Peyer's patch (tissue), 4 donors: ENCODE measurements at regions not wholly inside any gene's neighbourhood (a gene's known extent, or its start where the extent isn't known, plus 50 kb on each side); places are given as distances from the start of the nearest gene placed in this dataset.

Source experiments
- DNase-seq, 3 donors: peaks; one replicate each; pipeline ENCODE4 v3.0.0-alpha.2; 2017 to 2019
- H3K27ac ChIP-seq, 4 donors: fragments of 200-600 bp; sonication (generic); one replicate each; pipeline ENCODE4 v1.5.1; 2016 to 2019
- H3K27me3 ChIP-seq, 2 donors: fragments of 200-600 bp; sonication (generic); one replicate each; pipeline ENCODE4 v1.5.1; 2019
- H3K36me3 ChIP-seq, 3 donors: fragments of 200-600 bp; sonication (generic); one replicate each; pipeline ENCODE4 v1.5.1; 2016 to 2019
- H3K4me1 ChIP-seq, 4 donors: fragments of 200-600 bp; sonication (generic); one replicate each; pipeline ENCODE4 v1.5.1; 2016 to 2019
- H3K4me3 ChIP-seq, 4 donors: fragments of 200-600 bp; sonication (generic); 1 replicate in 3 of 4; 2 replicates in 1 of 4; pipeline ENCODE4 v1.5.1; 2016 to 2019; ENCODE audit warnings: mild to moderate bottlenecking in 1 of 4
- H3K9me3 ChIP-seq, 4 donors: fragments of 200-600 bp; sonication (generic); one replicate each; pipeline ENCODE4 v1.5.1; 2016 to 2019; ENCODE audit warnings: mild to moderate bottlenecking in 1 of 4
- CTCF ChIP-seq, 6 experiments: fragments of 450-650 bp in 4 of 6; fragments of 200-600 bp in 2 of 6; sonication (generic) in 1 of 6; IDR thresholded peaks; one replicate each; pipeline ENCODE4 v1.5.1; 2017 to 2019; ENCODE audit warnings: antibody characterized with exemption in 6 of 6, mild to moderate bottlenecking in 3 of 6, moderate library complexity in 1 of 6
- POLR2A ChIP-seq, 2 donors: fragments of 450-650 bp; IDR thresholded peaks; one replicate each; pipeline ENCODE4 v1.5.1; 2017; ENCODE audit warnings: antibody characterized with exemption in 2 of 2, mild to moderate bottlenecking in 2 of 2, moderate library complexity in 2 of 2

GRCh38 chr20:40519918-40520317, 169.1 kb downstream of the MAFB start:
- Histone ChIP-seq H3K36me3 (no peaks in the 10 kb centered on the region), H3K4me1 (no peaks in the 10 kb centered on the region), H3K9me3 (peaks cover 0 to 5% (median 0%) of the 10 kb centered on the region in 4 donors), H3K27ac (no peak overlapping the region), H3K4me3 (no peak overlapping the region), H3K27me3 (no peaks in the 10 kb centered on the region)
- TF ChIP-seq POLR2A (IDR thresholded peaks at IDR 0.05), result no peak
- DNase-seq, result no peak

DNA sequence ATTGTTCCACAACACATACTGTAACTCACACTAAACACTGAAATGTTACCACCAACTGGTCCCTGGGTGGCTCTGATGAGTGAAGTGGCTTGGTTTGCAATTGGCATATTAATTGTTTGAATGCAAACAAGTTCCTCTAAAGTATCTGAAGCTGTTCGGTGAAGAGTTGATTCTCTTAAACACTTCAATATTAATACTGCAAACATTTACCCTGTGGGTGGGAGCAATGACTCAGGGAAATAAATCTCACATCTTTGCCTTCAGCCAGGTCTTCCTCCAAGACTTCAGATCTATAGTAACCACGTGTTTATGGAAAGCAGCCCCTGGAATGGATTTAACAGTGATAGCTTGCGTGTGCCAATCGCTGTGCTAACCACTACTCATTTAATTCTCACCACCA, 176.0 kb downstream of the MAFB start:
- Histone ChIP-seq H3K27ac (no peak overlapping the region), H3K36me3 (no peaks in the 10 kb centered on the region), H3K9me3 (no peaks in the 10 kb centered on the region), H3K4me3 (no peak overlapping the region), H3K27me3 (no peaks in the 10 kb centered on the region), H3K4me1 (no peaks in the 10 kb centered on the region)
- no peak for TF ChIP-seq POLR2A (IDR thresholded peaks at IDR 0.05)
- no peak for TF ChIP-seq CTCF (IDR thresholded peaks at IDR 0.05)
- no peak for DNase-seq

DNA sequence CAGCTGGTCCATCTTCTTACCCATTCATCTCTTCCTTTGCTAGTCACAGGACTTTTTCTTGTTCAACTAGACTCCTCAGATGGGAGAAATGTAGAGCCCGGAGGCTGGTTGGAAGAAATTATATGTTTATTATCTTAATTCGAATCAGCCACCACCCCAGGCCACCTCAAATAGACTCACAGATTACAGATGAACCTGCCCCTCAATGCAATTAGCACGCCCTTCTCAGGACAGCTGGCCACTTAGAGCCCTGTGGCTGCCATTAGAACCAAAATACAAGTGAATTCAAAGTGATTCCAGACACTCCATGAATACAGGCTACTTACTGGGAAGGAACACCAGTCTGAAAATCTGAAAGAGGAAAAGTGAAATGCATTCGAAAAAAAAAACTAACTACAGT, 176.4 kb downstream of the MAFB start:
- no peak for TF ChIP-seq POLR2A (IDR thresholded peaks at IDR 0.05)
- TF ChIP-seq CTCF (IDR thresholded peaks at IDR 0.05), result no peak
- Histone ChIP-seq H3K27me3 (no peaks in the 10 kb centered on the region), H3K4me1 (no peaks in the 10 kb centered on the region), H3K27ac (no peak overlapping the region), H3K36me3 (no peaks in the 10 kb centered on the region), H3K9me3 (no peaks in the 10 kb centered on the region), H3K4me3 (no peak overlapping the region)
- no peak for DNase-seq

DNA sequence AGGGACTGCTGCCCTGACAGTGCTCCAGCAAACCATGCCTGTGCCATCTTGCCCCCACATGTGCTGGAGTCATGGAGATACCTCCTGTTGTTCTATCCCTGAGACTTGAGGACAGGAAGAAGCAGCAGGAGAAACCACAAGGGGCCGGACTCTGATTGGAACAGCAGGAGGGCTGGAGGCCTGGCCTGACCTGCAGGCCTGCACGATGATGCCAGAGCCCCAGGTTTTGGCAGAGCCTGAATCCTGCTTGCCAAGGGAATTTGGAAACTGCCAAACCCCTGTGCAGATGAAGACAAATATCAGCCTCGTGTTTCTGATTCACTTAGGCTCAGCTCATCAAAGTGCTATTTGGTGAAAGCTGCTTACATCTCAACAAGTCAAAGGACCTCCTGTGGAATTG, 177.6 kb downstream of the MAFB start:
- peak in 1 of 3 donors; percentile 47 for DNase-seq

DNA sequence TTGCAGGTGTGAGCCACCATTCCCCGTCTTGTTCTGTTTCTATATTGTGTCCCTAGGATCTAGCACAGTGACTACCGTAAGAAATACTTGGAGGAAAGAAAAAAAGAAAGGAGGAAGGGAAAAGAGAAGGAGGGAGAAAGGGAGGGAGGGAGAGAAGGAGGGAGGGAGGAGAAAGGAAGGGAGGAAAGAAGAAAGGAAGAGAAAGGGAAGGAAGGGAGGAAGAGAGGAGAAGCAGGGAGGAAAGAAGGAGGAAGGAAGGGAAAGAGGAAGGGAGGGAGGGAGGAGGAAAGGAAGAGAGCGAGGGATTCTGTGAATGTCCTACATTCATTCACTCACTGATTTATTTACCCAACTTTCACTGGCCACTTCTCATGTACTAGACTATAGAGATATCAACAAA, 178.4 kb downstream of the MAFB start:
- Histone ChIP-seq H3K36me3 (no peaks in the 10 kb centered on the region), H3K4me3 (no peak overlapping the region), H3K4me1 (no peaks in the 10 kb centered on the region), H3K27ac (no peak overlapping the region), H3K27me3 (no peaks in the 10 kb centered on the region), H3K9me3 (no peaks in the 10 kb centered on the region)
- TF ChIP-seq POLR2A (IDR thresholded peaks at IDR 0.05) (no peak), CTCF (IDR thresholded peaks at IDR 0.05) (no peak)
- DNase-seq, result no peak

More for the DNA sequence above, 177.6 kb downstream of the MAFB start:
- Histone ChIP-seq H3K9me3 (no peaks in the 10 kb centered on the region), H3K4me3 (no peak overlapping the region), H3K4me1 (no peaks in the 10 kb centered on the region), H3K36me3 (no peaks in the 10 kb centered on the region), H3K27ac (no peak overlapping the region), H3K27me3 (no peaks in the 10 kb centered on the region)
- TF ChIP-seq POLR2A (IDR thresholded peaks at IDR 0.05) (no peak), CTCF (IDR thresholded peaks at IDR 0.05) (no peak)

DNA sequence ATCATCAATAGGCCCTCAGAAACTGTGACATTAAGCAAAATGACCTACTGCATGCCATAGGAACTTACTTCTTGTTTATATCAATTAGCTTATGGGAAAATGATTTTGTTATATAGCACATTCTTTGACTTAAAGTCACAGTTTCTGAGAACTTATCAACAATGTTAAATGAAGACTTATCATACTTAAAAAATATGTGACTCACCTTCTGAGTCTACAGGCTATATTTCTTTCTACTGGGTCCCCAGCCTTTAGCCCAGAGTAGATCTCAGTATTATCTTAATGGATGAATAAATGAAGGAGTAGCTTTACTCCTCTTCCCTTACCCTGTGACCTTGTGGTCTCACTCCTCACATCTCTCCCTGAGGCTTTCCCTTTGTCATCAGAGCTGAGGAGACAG, 180.2 kb downstream of the MAFB start:
- H3K9me3 ChIP-seq, result no peaks in the 10 kb centered on the region
- TF ChIP-seq POLR2A (IDR thresholded peaks at IDR 0.05), result no peak
- no peak for TF ChIP-seq CTCF (IDR thresholded peaks at IDR 0.05)
- no peaks in the 10 kb centered on the region for H3K27me3 ChIP-seq
- DNase-seq, result no peak
- H3K4me1 ChIP-seq, result no peaks in the 10 kb centered on the region
- no peaks in the 10 kb centered on the region for H3K36me3 ChIP-seq
- no peak overlapping the region for H3K4me3 ChIP-seq
- no peak overlapping the region for H3K27ac ChIP-seq
